H9 (cell line): ENCODE measurements at regions not wholly inside any gene's neighbourhood (a gene's known extent, or its start where the extent isn't known, plus 50 kb on each side); places are given as distances from the start of the nearest gene placed in this dataset.

Experiments
- DNase-seq: peaks from one replicate; pipeline ENCODE4 v3.0.0-alpha.2; 2017
- H2AFZ ChIP-seq: one replicate; pipeline ENCODE4 v1.6.1; 2013; ENCODE audit warnings: mild to moderate bottlenecking, low read length, control low read depth, moderate library complexity
- H2AK5ac ChIP-seq: 2 replicates; pipeline ENCODE4 v1.6.1; 2013; ENCODE audit warnings: low read length, control low read depth, mixed read lengths; ENCODE audit not compliant: insufficient read length
- H2BK120ac ChIP-seq: one replicate; pipeline ENCODE4 v1.6.1; 2013; ENCODE audit warnings: low read depth, mild to moderate bottlenecking, low read length, control low read depth, inconsistent platforms; ENCODE audit not compliant: poor library complexity, severe bottlenecking
- H2BK12ac ChIP-seq: 2 replicates; pipeline ENCODE4 v1.6.1; 2013; ENCODE audit warnings: low read length, control low read depth, mixed read lengths, low read depth; ENCODE audit not compliant: insufficient read length
- H2BK15ac ChIP-seq: 2 replicates; pipeline ENCODE4 v1.6.1; 2013; ENCODE audit warnings: low read depth, low read length, control low read depth
- H2BK20ac ChIP-seq: one replicate; pipeline ENCODE4 v1.6.1; 2013; ENCODE audit warnings: low read depth, mild to moderate bottlenecking, low read length, control low read depth, inconsistent platforms; ENCODE audit not compliant: poor library complexity, severe bottlenecking
- H2BK5ac ChIP-seq: 2 replicates; pipeline ENCODE4 v1.6.1; 2013; ENCODE audit warnings: low read length, control low read depth, mixed read lengths; ENCODE audit not compliant: insufficient read length
- H3K14ac ChIP-seq: 2 replicates; pipeline ENCODE4 v1.6.1; 2013; ENCODE audit warnings: low read length, control low read depth; ENCODE audit not compliant: insufficient read depth
- H3K18ac ChIP-seq: 2 replicates; pipeline ENCODE4 v1.6.1; 2013; ENCODE audit warnings: low read depth, mild to moderate bottlenecking, mixed read lengths, low read length, control low read depth; ENCODE audit not compliant: insufficient read length
- H3K23ac ChIP-seq: 2 replicates; pipeline ENCODE4 v1.6.1; 2013; ENCODE audit warnings: low read length, control low read depth, mixed read lengths, low read depth; ENCODE audit not compliant: insufficient read length
- H3K23me2 ChIP-seq: 2 replicates; pipeline ENCODE4 v1.6.1; 2013; ENCODE audit warnings: low read depth, mild to moderate bottlenecking, mixed read lengths, low read length, control low read depth; ENCODE audit not compliant: insufficient read length, poor library complexity, severe bottlenecking
- H3K27ac ChIP-seq: 2 replicates; pipeline ENCODE4 v1.5.1; 2013; ENCODE audit warnings: low read length, control low read depth, mixed read lengths, low read depth; ENCODE audit not compliant: insufficient read length
- H3K27me3 ChIP-seq: 2 replicates; pipeline ENCODE4 v1.6.1; 2013; ENCODE audit warnings: low read length, control low read depth, inconsistent platforms; ENCODE audit not compliant: insufficient read depth
- H3K4ac ChIP-seq: 2 replicates; pipeline ENCODE4 v1.6.1; 2013; ENCODE audit warnings: low read depth, mild to moderate bottlenecking, control low read depth, inconsistent platforms, low read length, moderate library complexity
- H3K4me1 ChIP-seq: 2 replicates; pipeline ENCODE4 v1.6.1; 2013; ENCODE audit warnings: low read length, control low read depth, inconsistent platforms; ENCODE audit not compliant: insufficient read depth
- H3K4me2 ChIP-seq: 2 replicates; pipeline ENCODE4 v1.6.1; 2013; ENCODE audit warnings: low read length, control low read depth, mixed read lengths; ENCODE audit not compliant: insufficient read length, insufficient read depth
- H3K56ac ChIP-seq: 2 replicates; pipeline ENCODE4 v1.6.1; 2013; ENCODE audit warnings: low read depth, mild to moderate bottlenecking, mixed read lengths, low read length, control low read depth; ENCODE audit not compliant: insufficient read length
- H3K79me1 ChIP-seq: 2 replicates; pipeline ENCODE4 v1.6.1; 2013; ENCODE audit warnings: low read depth, mild to moderate bottlenecking, moderate library complexity, low read length, control low read depth, inconsistent platforms; ENCODE audit not compliant: insufficient read depth, poor library complexity, severe bottlenecking
- H3K79me2 ChIP-seq: 2 replicates; pipeline ENCODE4 v1.6.1; 2013; ENCODE audit warnings: low read length, control low read depth, inconsistent platforms; ENCODE audit not compliant: insufficient read depth
- H3K9ac ChIP-seq: 2 replicates; pipeline ENCODE4 v1.6.1; 2013; ENCODE audit warnings: low read length, control low read depth, mixed read lengths; ENCODE audit not compliant: insufficient read length; ENCODE audit errors: extremely low read depth
- H3K9me3 ChIP-seq: one replicate; pipeline ENCODE4 v1.6.1; 2013; ENCODE audit warnings: low read depth, low read length, inconsistent platforms; ENCODE audit not compliant: control insufficient read depth
- H3T11ph ChIP-seq: one replicate; pipeline ENCODE4 v1.6.1; 2013; ENCODE audit warnings: mild to moderate bottlenecking, low read length, control low read depth, inconsistent platforms
- H4K20me1 ChIP-seq: one replicate; pipeline ENCODE4 v1.6.1; 2013; ENCODE audit not compliant: control insufficient read depth, insufficient read length, insufficient read depth
- H4K5ac ChIP-seq: 2 replicates; pipeline ENCODE4 v1.6.1; 2013; ENCODE audit warnings: low read depth, mild to moderate bottlenecking, mixed read lengths, low read length, control low read depth; ENCODE audit not compliant: insufficient read length
- H4K8ac ChIP-seq: replicated peaks from 2 replicates; pipeline ENCODE4 v1.6.1; 2013; ENCODE audit warnings: low read length, control low read depth, mixed read lengths, low read depth; ENCODE audit not compliant: insufficient read length
- H4K91ac ChIP-seq: 2 replicates; pipeline ENCODE4 v1.6.1; 2013; ENCODE audit warnings: low read depth, mild to moderate bottlenecking, moderate library complexity, mixed read lengths, low read length, control low read depth; ENCODE audit not compliant: insufficient read length
- H3K27ac Mint-ChIP-seq, 3 experiments: 2 replicates in 2 of 3; 3 replicates in 1 of 3; pipeline ENCODE4 v1.8.0; 2020 to 2021; ENCODE audit warnings: mixed read lengths in 3 of 3, mild to moderate bottlenecking in 1 of 3, moderate library complexity in 1 of 3
- H3K27me3 Mint-ChIP-seq: 2 replicates; pipeline ENCODE4 v1.8.0; 2021; ENCODE audit warnings: low read depth, mild to moderate bottlenecking, moderate library complexity, mixed read lengths
- H3K36me3 Mint-ChIP-seq, 3 experiments: 2 replicates in 2 of 3; 3 replicates in 1 of 3; pipeline ENCODE4 v1.8.0; 2020 to 2021; ENCODE audit warnings: low read depth in 3 of 3, mixed read lengths in 3 of 3; ENCODE audit not compliant: insufficient read depth in 1 of 3
- H3K4me1 Mint-ChIP-seq, 2 experiments: 2 replicates each; pipeline ENCODE4 v1.8.0; 2020; ENCODE audit warnings: mixed read lengths in 2 of 2
- H3K4me3 Mint-ChIP-seq, 2 experiments: 2 replicates in 1 of 2; 3 replicates in 1 of 2; pipeline ENCODE4 v1.8.0; 2020 to 2021; ENCODE audit warnings: mild to moderate bottlenecking in 2 of 2, mixed read lengths in 2 of 2, moderate library complexity in 1 of 2
- H3K9me3 Mint-ChIP-seq, 2 experiments: 2 replicates in 1 of 2; 3 replicates in 1 of 2; pipeline ENCODE4 v1.8.0; 2020; ENCODE audit warnings: mild to moderate bottlenecking in 2 of 2, mixed read lengths in 2 of 2, moderate library complexity in 1 of 2
- WGBS: extraction: QIAGEN DNeasy Blood & Tissue Kit; methylation state at CpG from one replicate; pipeline ENCODE4 v1.1.7; 2013; ENCODE audit warnings: missing lambda C conversion rate, low lambda C conversion rate, mixed read lengths; ENCODE audit not compliant: insufficient read length; ENCODE audit errors: extremely low coverage; 5-methylcytosine and 5-hydroxymethylcytosine counted together
- TF ChIP-seq, protein P1 (sequence below): fragments of 200-600 bp; sonication (generic); conservative IDR thresholded peaks from 3 replicates; pipeline ENCODE4 v1.8.0; 2021; ENCODE audit warnings: antibody characterized with exemption, mild to moderate bottlenecking

DNA sequence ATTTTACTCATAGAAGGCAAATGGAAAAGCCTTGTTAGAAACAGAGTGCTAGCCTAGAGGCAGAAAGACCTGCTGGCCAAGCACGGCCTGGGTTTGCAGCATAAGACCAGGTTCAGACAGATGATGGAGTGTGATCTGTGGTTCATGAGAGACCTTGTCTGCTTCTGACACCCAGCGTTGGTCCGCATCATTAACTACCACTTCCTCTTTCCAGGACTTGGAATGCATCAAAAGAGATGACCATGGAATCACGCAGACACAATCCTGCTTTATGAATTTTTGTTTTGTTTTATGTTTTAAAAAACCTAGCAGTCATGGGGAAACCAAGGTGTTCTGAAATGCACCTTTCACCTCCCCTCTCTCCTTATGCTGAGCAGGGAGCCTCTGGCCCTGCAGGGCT is 76.8 kb upstream of the SYNDIG1 start:
- Histone ChIP-seq H3T11ph (no peak overlapping the region), H4K5ac (no peak overlapping the region), H3K27ac (no peak overlapping the region), H3K79me2 (no peaks in the 10 kb centered on the region), H3K18ac (no peak overlapping the region), H3K9ac (no peak overlapping the region), H2BK15ac (no peak overlapping the region), H4K8ac (no peak overlapping the region), H2BK120ac (no peak overlapping the region), H3K14ac (no peak overlapping the region), H3K4me2 (no peak overlapping the region), H2AFZ (no peak overlapping the region), H3K4me1 (no peaks in the 10 kb centered on the region), H3K9me3 (no peaks in the 10 kb centered on the region), H4K20me1 (no peaks in the 10 kb centered on the region), H3K79me1 (no peaks in the 10 kb centered on the region), H2AK5ac (no peak overlapping the region), H3K27me3 (no peaks in the 10 kb centered on the region), H2BK20ac (no peak overlapping the region), H2BK12ac (no peak overlapping the region), H3K23me2 (no peaks in the 10 kb centered on the region), H3K4ac (no peak overlapping the region), H3K23ac (no peak overlapping the region), H3K56ac (no peak overlapping the region), H4K91ac (no peak overlapping the region), H2BK5ac (no peak overlapping the region)
- Mint-ChIP-seq H3K36me3 (peaks cover 0 to 3% (median 0%) of the 10 kb centered on the region in 3 experiments; a peak in 1 of 7 replicates), H3K4me1 (peaks cover 11 to 15% of the 10 kb centered on the region in 2 experiments), H3K9me3 (peaks cover 7 to 9% of the 10 kb centered on the region in 2 experiments; a peak in 4 of 5 replicates), H3K4me3 (no peak overlapping the region), H3K27ac (no peak overlapping the region), H3K27me3 (peaks cover 13% of the 10 kb centered on the region)
- DNase-seq = peak; percentile 4
- WGBS = no CpG with 5 or more reads among the region's 4 CpGs
- TF ChIP-seq, protein P1, sequence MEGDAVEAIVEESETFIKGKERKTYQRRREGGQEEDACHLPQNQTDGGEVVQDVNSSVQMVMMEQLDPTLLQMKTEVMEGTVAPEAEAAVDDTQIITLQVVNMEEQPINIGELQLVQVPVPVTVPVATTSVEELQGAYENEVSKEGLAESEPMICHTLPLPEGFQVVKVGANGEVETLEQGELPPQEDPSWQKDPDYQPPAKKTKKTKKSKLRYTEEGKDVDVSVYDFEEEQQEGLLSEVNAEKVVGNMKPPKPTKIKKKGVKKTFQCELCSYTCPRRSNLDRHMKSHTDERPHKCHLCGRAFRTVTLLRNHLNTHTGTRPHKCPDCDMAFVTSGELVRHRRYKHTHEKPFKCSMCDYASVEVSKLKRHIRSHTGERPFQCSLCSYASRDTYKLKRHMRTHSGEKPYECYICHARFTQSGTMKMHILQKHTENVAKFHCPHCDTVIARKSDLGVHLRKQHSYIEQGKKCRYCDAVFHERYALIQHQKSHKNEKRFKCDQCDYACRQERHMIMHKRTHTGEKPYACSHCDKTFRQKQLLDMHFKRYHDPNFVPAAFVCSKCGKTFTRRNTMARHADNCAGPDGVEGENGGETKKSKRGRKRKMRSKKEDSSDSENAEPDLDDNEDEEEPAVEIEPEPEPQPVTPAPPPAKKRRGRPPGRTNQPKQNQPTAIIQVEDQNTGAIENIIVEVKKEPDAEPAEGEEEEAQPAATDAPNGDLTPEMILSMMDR = no peak
